Activated T-helper 2 cell treated with anti-CD3 and anti-CD28 coated beads, Interferon-gamma antibody, Interleukin-2, Interleukin-4, amounts not matched to agents 10 μg/mL and 5 μg/mL and 100 μg/mL, durations not matched to agents 14 hours and 24 hours and 36 hours (primary cell): ENCODE measurements at regions not wholly inside any gene's neighbourhood (a gene's known extent, or its start where the extent isn't known, plus 50 kb on each side); places are given as distances from the start of the nearest gene placed in this dataset.
"Not testable (repeated sequence)": the region's sequence is repeated elsewhere in the genome, so short reads cannot be mapped to it uniquely, and the experiment has no call there.

Source experiments
- DNase-seq: peaks from one replicate; pipeline ENCODE4 v3.0.0; 2021; ENCODE audit warnings: low spot score
- H3K27ac Mint-ChIP-seq: one replicate; pipeline ENCODE4 v1.8.0; 2021; ENCODE audit warnings: mixed read lengths
- H3K27me3 Mint-ChIP-seq: one replicate; pipeline ENCODE4 v1.8.0; 2021; ENCODE audit warnings: low read depth, mixed read lengths
- H3K36me3 Mint-ChIP-seq: one replicate; pipeline ENCODE4 v1.8.0; 2021; ENCODE audit warnings: low read depth, mixed read lengths
- H3K4me1 Mint-ChIP-seq: one replicate; pipeline ENCODE4 v1.8.0; 2021; ENCODE audit warnings: low read depth, mixed read lengths
- H3K4me3 Mint-ChIP-seq: one replicate; pipeline ENCODE4 v1.8.0; 2021; ENCODE audit warnings: low read depth, mild to moderate bottlenecking, moderate library complexity, mixed read lengths
- H3K9me3 Mint-ChIP-seq: one replicate; pipeline ENCODE4 v1.8.0; 2021; ENCODE audit warnings: mixed read lengths
- intact Hi-C: fragments of 100-400 bp; cut with micrococcal nuclease; formaldehyde crosslinking; loops from one replicate; pipeline ENCODE4 v1.15.1; 2023

- Mint-ChIP-seq H3K9me3 (peaks cover 26% of the 10 kb centered on the region), H3K4me3 (no peak overlapping the region), H3K27ac (no peak overlapping the region), H3K27me3 (no peaks in the 10 kb centered on the region), H3K4me1 (peaks cover 3% of the 10 kb centered on the region), H3K36me3 (peaks cover 3% of the 10 kb centered on the region)
- DNase-seq = no peak
- intact Hi-C loops = no loop called here
Measured at GRCh38 chr5:34545164-34545563, 111.0 kb upstream of the RAI14 start.

- Mint-ChIP-seq H3K36me3 (peaks cover 3% of the 10 kb centered on the region), H3K27ac (no peak overlapping the region), H3K27me3 (no peaks in the 10 kb centered on the region), H3K4me1 (peaks cover 3% of the 10 kb centered on the region), H3K9me3 (peaks cover 26% of the 10 kb centered on the region), H3K4me3 (no peak overlapping the region)
- intact Hi-C loops = no loop called here
- no peak for DNase-seq
Measured at GRCh38 chr5:34545626-34546025, 110.5 kb upstream of the RAI14 start.

DNA sequence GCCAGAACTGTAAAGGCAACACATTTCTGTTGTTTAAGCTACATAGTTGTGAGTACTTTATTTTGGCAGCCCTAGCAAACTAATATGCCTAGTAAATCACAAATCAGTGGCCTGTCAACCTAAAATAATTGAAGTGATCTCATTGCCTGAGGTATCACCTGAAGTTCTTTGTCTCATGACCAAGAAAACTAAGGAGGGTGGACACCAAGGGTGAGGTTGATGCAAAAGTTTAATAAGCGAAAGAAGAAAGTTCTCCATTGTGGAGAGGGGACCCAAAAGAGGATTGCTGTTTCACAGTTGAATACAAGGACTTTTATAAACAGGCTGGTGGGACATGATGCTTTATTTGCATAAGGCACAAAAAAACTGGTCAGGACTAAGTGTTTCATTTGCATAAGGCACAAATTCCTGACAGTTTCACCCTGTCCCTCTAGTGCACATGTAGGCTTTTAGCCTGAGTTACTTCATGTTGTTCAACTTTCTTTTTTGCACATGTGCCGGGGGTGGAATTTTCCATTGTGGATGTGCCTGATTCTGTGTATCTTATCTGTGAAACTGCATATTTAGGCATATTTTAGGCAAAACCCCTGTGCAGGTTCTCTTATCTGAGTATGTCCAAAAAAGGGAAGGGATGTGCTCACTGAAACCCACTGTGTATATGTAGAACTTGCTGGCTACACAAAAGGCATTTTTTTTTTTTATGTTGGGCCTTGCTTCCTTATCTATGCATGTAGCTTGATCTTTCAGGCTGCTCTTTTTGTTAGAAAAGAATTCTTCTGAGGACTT is 108.6 kb upstream of the RAI14 start:
- no peak overlapping the region for H3K27ac Mint-ChIP-seq
- H3K4me1 Mint-ChIP-seq = peaks cover 3% of the 10 kb centered on the region
- no peaks in the 10 kb centered on the region for H3K27me3 Mint-ChIP-seq
- H3K9me3 Mint-ChIP-seq = peaks cover 25% of the 10 kb centered on the region
- intact Hi-C loops = no loop called here
- peaks cover 3% of the 10 kb centered on the region for H3K36me3 Mint-ChIP-seq
- H3K4me3 Mint-ChIP-seq = no peak overlapping the region
- no peak for DNase-seq

DNA sequence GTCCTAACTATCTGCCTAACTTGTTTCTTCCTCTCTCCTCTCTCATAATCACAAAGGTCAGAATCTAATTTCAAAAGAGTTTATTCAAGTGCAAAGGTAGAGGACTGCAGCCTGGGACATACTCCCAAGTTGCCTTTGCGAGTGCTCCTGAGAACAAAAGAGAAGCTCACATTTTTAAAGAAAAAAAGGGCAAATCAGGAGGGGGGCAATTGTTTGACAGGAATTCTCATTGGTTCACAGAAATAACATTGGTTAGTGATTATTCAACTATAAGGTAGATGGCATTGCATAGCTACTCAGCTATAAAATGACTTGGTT is 108.1 kb upstream of the RAI14 start:
- no peak overlapping the region for H3K27ac Mint-ChIP-seq

GRCh38 chr5:34550247-34550646 is 105.9 kb upstream of the RAI14 start:
- no peaks in the 10 kb centered on the region for H3K4me1 Mint-ChIP-seq
- H3K27ac Mint-ChIP-seq = no peak overlapping the region
- no peaks in the 10 kb centered on the region for H3K36me3 Mint-ChIP-seq
- no peaks in the 10 kb centered on the region for H3K27me3 Mint-ChIP-seq
- H3K4me3 Mint-ChIP-seq = no peak overlapping the region
- intact Hi-C loops = no loop called here
- no peak for DNase-seq
- H3K9me3 Mint-ChIP-seq = peaks cover 15% of the 10 kb centered on the region

More for the DNA sequence above, 108.1 kb upstream of the RAI14 start:
- Mint-ChIP-seq H3K4me1 (peaks cover 3% of the 10 kb centered on the region), H3K36me3 (peaks cover 3% of the 10 kb centered on the region), H3K27me3 (no peaks in the 10 kb centered on the region), H3K9me3 (peaks cover 24% of the 10 kb centered on the region), H3K4me3 (no peak overlapping the region)
- no peak for DNase-seq
- intact Hi-C loops = no loop called here

GRCh38 chr5:34550964-34551363 is 105.2 kb upstream of the RAI14 start:
- intact Hi-C loops = no loop called here
- peaks cover 9% of the 10 kb centered on the region for H3K9me3 Mint-ChIP-seq
- no peaks in the 10 kb centered on the region for H3K4me1 Mint-ChIP-seq
- no peak overlapping the region for H3K4me3 Mint-ChIP-seq
- no peaks in the 10 kb centered on the region for H3K27me3 Mint-ChIP-seq
- no peak overlapping the region for H3K27ac Mint-ChIP-seq
- no peak for DNase-seq
- H3K36me3 Mint-ChIP-seq = no peaks in the 10 kb centered on the region

- H3K27me3 Mint-ChIP-seq = no peaks in the 10 kb centered on the region
- H3K4me3 Mint-ChIP-seq = no peak overlapping the region
- H3K4me1 Mint-ChIP-seq = no peaks in the 10 kb centered on the region
- DNase-seq = no peak
- peaks cover 4% of the 10 kb centered on the region for H3K9me3 Mint-ChIP-seq
- no peak overlapping the region for H3K27ac Mint-ChIP-seq
- no peaks in the 10 kb centered on the region for H3K36me3 Mint-ChIP-seq
- intact Hi-C loops = no loop called here
Measured at GRCh38 chr5:34551911-34552433, 104.2 kb upstream of the RAI14 start.

DNA sequence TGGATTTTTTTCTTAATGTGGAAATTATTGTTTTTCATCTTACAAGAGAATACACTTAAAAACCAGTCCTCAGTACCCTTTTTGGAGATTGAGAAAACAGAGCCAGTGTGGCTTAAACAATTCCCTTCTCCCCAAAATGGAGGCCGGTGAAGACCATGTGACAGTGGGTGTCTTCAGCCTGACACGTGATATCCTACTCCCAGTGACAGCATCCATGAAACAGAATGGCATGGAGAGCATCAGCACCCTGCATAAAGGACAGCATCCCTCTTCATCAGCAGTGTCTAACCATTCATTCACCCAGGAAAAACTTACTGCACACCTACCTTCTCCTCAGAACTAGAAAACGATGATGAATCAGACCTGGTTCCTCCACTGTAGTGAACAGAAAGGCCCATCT is 103.4 kb upstream of the RAI14 start:
- no peak overlapping the region for H3K4me3 Mint-ChIP-seq
- no peak overlapping the region for H3K27ac Mint-ChIP-seq
- intact Hi-C loops = no loop called here

GRCh38 chr5:34553581-34553980 is 102.5 kb upstream of the RAI14 start:
- no peaks in the 10 kb centered on the region for H3K4me1 Mint-ChIP-seq
- intact Hi-C loops = no loop called here

More for the DNA sequence above, 103.4 kb upstream of the RAI14 start:
- Mint-ChIP-seq H3K4me1 (no peaks in the 10 kb centered on the region), H3K9me3 (no peaks in the 10 kb centered on the region), H3K36me3 (no peaks in the 10 kb centered on the region), H3K27me3 (no peaks in the 10 kb centered on the region)
- DNase-seq = no peak

DNA sequence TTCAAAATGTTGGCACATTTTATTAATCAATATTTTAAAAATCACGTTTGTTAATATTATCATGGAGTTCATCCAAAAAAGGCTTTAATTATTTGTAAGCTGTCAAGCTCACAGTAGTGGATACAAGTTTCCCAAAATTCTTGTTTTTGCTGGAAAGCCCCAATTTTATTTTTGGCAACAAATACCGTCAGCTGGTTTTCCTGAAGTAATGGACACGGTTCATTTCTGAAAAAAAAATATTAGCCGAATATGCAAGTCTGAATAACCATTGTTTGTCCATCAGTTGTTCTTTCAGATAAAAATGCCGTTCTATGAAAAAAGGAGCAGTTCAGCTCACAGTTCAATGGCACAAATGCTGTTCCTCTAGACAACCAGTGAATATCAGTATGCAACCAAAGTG is 101.5 kb upstream of the RAI14 start:
- H3K9me3 Mint-ChIP-seq = no peaks in the 10 kb centered on the region
- DNase-seq = no peak
- H3K36me3 Mint-ChIP-seq = no peaks in the 10 kb centered on the region
- H3K4me3 Mint-ChIP-seq = no peak overlapping the region
- H3K27ac Mint-ChIP-seq = no peak overlapping the region
- H3K4me1 Mint-ChIP-seq = no peaks in the 10 kb centered on the region
- H3K27me3 Mint-ChIP-seq = no peaks in the 10 kb centered on the region
- intact Hi-C loops = no loop called here

More at GRCh38 chr5:34553581-34553980, 102.5 kb upstream of the RAI14 start:
- Mint-ChIP-seq H3K27ac (no peak overlapping the region), H3K27me3 (no peaks in the 10 kb centered on the region), H3K36me3 (no peaks in the 10 kb centered on the region), H3K4me3 (no peak overlapping the region), H3K9me3 (no peaks in the 10 kb centered on the region)
- DNase-seq = no peak

DNA sequence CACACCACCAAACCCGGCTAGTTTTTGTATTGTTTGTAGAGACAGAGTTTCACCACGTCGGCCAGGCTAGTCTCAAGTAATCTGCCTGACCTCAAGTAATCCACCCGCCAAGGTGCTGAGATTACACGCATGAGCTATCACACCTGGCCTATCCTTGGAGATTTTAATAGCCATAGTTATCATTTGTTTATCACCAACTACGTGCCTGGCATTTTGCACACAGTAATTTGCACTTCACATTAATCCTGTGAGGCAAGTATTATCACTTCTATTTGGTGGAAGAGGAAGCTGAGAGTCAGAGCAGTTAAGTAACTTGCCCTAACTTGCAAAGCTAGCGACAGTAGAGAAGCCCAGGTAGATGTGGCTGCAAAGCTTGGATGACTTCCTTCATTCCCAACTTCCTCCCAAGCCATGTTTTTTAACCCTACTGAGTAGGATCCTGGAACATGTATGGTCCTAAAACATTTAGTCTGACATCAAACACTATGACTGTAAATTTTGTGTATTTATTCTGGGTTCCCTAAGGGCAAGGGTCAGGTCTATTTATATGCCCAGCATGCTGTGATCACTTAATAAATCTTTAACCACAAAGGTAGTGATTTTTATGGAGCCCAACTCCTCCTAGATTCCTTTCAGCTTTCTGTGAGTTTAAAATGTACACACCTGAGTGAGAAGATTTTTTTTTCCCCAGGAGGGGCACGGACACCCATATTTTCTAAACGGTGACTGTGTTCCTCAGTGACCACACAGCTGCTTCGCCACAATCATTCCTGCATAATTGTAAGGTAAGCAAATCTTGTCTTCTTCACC is 100.2 kb upstream of the RAI14 start:
- H3K27me3 Mint-ChIP-seq = no peaks in the 10 kb centered on the region
- no peaks in the 10 kb centered on the region for H3K4me1 Mint-ChIP-seq
- H3K27ac Mint-ChIP-seq = no peak overlapping the region
- no peak for DNase-seq
- H3K4me3 Mint-ChIP-seq = no peak overlapping the region
- intact Hi-C loops = no loop called here
- H3K9me3 Mint-ChIP-seq = no peaks in the 10 kb centered on the region
- H3K36me3 Mint-ChIP-seq = no peaks in the 10 kb centered on the region

GRCh38 chr5:34556509-34556782 is 99.7 kb upstream of the RAI14 start:
- intact Hi-C loops = no loop called here
- DNase-seq = no peak
- H3K27ac Mint-ChIP-seq = no peak overlapping the region
- H3K9me3 Mint-ChIP-seq = no peaks in the 10 kb centered on the region
- no peak overlapping the region for H3K4me3 Mint-ChIP-seq
- no peaks in the 10 kb centered on the region for H3K4me1 Mint-ChIP-seq
- no peaks in the 10 kb centered on the region for H3K27me3 Mint-ChIP-seq
- H3K36me3 Mint-ChIP-seq = no peaks in the 10 kb centered on the region

DNA sequence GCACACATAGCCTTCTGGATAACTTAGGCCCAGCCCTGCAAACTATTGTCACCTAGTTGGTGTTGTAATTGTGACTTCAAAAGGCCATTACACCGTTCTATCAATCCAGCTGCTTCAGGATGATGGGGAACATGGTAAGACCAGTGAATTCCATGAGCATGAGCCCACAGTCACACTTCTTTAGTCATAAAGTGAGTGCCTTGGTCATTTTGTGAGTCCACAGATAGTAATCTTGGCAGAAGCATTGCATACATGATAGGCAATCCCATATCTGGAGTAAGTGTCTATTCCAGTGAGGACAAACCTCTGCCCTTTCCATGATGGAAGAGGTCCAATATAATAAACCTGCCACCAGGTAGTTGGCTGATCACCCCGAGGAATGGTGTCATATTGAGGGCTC is 94.5 kb upstream of the RAI14 start:
- H3K4me3 Mint-ChIP-seq, DNase-seq, H3K9me3 Mint-ChIP-seq, H3K36me3 Mint-ChIP-seq, H3K4me1 Mint-ChIP-seq, H3K27ac Mint-ChIP-seq, intact Hi-C loops, H3K27me3 Mint-ChIP-seq: not testable (repeated sequence)
